NOMO-1 (cell line): ENCODE measurements at regions not wholly inside any gene's neighbourhood (a gene's known extent, or its start where the extent isn't known, plus 50 kb on each side); places are given as distances from the start of the nearest gene placed in this dataset.

ENCODE experiments used
- DNase-seq, 2 experiments: peaks; one replicate each; lab custom pipeline; 2025; ENCODE audit not compliant: unreplicated experiment in 2 of 2; lab: John Stamatoyannopoulos, UW

GRCh38 chr6:40645043-40645442, 57.9 kb upstream of the LRFN2 start:
- DNase-seq, result no peak

- no peak for DNase-seq
These were observed 55.7 kb upstream of the LRFN2 start for GRCh38 chr6:40642837-40643236.

DNA sequence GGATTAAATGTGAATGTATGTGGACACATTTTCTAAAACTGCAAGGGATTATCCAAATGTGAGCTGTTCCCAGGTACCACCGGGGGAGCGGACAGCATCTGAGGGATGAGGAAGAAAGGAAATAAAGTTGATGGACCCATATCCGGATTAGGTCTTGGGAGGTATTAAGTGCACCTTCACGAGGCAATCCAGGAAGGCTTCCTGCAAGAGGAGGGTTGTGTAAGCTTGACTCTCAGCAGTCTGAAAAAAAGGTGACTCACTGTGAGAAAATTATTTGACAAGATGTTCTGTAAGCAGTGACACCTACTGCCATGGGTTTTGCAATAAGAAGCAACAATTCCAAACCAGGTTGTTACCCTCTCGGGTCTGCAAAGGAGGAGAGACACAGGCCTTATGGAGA, 55.0 kb upstream of the LRFN2 start:
- no peak for DNase-seq

- DNase-seq, result no peak
These were observed 53.5 kb upstream of the LRFN2 start for GRCh38 chr6:40640599-40641227.
